ENCODE measurements at regions not wholly inside any gene's neighbourhood (a gene's known extent, or its start where the extent isn't known, plus 50 kb on each side); places are given as distances from the start of the nearest gene placed in this dataset.

DNA sequence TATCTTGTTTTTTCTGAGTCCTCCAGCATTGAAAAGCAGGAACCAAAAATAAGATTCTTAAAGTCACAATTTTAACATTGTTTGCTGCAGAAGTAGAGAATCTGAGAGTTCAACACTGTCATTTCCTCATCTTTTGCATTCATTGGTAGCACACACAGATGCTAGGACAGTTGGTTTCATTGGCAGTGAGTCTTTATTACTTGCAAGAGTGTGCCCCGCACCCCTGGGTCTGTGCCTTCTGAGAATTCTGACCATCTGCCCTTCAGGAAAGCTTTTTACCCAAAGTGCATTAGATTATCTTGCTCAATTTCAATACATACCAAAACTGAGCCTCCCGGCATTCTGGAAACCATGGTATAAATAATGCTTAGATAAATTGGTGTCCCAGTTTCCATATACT, 247.7 kb upstream of the SLITRK1 start (continued):
- TF ChIP-seq, protein P1, sequence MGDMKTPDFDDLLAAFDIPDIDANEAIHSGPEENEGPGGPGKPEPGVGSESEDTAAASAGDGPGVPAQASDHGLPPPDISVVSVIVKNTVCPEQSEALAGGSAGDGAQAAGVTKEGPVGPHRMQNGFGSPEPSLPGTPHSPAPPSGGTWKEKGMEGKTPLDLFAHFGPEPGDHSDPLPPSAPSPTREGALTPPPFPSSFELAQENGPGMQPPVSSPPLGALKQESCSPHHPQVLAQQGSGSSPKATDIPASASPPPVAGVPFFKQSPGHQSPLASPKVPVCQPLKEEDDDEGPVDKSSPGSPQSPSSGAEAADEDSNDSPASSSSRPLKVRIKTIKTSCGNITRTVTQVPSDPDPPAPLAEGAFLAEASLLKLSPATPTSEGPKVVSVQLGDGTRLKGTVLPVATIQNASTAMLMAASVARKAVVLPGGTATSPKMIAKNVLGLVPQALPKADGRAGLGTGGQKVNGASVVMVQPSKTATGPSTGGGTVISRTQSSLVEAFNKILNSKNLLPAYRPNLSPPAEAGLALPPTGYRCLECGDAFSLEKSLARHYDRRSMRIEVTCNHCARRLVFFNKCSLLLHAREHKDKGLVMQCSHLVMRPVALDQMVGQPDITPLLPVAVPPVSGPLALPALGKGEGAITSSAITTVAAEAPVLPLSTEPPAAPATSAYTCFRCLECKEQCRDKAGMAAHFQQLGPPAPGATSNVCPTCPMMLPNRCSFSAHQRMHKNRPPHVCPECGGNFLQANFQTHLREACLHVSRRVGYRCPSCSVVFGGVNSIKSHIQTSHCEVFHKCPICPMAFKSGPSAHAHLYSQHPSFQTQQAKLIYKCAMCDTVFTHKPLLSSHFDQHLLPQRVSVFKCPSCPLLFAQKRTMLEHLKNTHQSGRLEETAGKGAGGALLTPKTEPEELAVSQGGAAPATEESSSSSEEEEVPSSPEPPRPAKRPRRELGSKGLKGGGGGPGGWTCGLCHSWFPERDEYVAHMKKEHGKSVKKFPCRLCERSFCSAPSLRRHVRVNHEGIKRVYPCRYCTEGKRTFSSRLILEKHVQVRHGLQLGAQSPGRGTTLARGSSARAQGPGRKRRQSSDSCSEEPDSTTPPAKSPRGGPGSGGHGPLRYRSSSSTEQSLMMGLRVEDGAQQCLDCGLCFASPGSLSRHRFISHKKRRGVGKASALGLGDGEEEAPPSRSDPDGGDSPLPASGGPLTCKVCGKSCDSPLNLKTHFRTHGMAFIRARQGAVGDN (IDR thresholded peaks at IDR 0.05) = no peak
- no peak for TF ChIP-seq ZNF384 (IDR thresholded peaks at IDR 0.05; ENCODE audit: borderline replicate concordance, low read depth, low read length)
- TF ChIP-seq SRF (IDR thresholded peaks at IDR 0.05; ENCODE audit: low read depth in 2 of 2, low read length in 2 of 2) = no peak
- TF ChIP-seq RELA (IDR thresholded peaks at IDR 0.05; ENCODE audit: borderline replicate concordance, partially characterized antibody) = no peak
- TF ChIP-seq SIN3A (IDR thresholded peaks at IDR 0.05; ENCODE audit: low read depth, low read length) = no peak

DNA sequence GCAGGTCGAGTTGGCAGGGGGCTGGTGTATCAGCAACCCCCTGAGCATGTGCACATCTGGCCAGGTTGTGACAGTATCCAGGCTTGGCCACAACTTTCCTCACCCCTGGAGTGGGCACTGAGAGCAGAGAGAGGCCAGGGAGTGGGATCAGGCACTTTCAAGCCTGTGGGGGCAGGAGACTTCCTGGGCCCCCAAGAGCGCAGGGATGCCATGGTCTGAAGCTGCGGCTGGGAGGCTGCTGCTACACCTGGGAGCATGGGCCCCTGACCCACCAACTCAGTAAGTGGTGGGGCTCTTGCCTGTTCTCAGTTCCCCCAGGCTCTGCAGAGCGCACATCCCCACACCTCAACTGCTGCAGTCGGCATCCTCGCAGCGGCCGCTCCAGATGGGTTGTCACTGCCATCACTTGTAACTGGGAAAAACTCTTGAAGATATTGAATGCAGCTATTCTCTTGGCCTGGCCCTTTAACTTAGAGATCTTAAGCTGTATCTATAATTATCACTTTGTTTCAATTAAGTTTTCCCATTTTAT, 245.4 kb upstream of the SLITRK1 start:
- ChIA-PET CTCF (interaction anchor here (0.6 kb wide), 1 partner anchor 65 kb away, joined by 3 read pairs; no protein-coding TSS in a partner anchor), SMC1A (ENCODE audit: uncharacterized antibody, unreplicated experiment) (interaction anchor here (0.7 kb wide), 1 partner anchor 9 kb away, joined by 3 read pairs; no protein-coding TSS in a partner anchor), POLR2A (no interaction called here), RAD21 (ENCODE audit: unreplicated experiment) (no interaction called here)
- Histone ChIP-seq H3K9me3 (replicated peaks; ENCODE audit: control insufficient read depth, insufficient read depth, low read length) (no peaks in the 10 kb centered on the region), H3K79me2 (ENCODE audit: control insufficient read depth, insufficient read depth, low read length) (no peaks in the 10 kb centered on the region), H3K4me1 (ENCODE audit: control insufficient read depth, insufficient read depth, low read length) (no peaks in the 10 kb centered on the region), H3K36me3 (ENCODE audit: control insufficient read depth in 2 of 2, insufficient read depth in 2 of 2, low read length in 1 of 2) (no peaks in the 10 kb centered on the region), H3K4me3 (no peak overlapping the region), H3K9ac (ENCODE audit: control insufficient read depth, insufficient read depth, low read length) (no peak overlapping the region), H4K20me1 (ENCODE audit: control insufficient read depth, insufficient read depth) (no peaks in the 10 kb centered on the region), H3K27me3 (replicated peaks in 1 of 2; ENCODE audit: control insufficient read depth in 2 of 2, insufficient read depth in 2 of 2, low read length in 1 of 2) (no peaks in the 10 kb centered on the region), H3K4me2 (ENCODE audit: control insufficient read depth, insufficient read depth) (no peak overlapping the region), H2AFZ (ENCODE audit: control insufficient read depth, low read depth, low read length) (no peak overlapping the region), H3K27ac (ENCODE audit: control insufficient read depth, insufficient read depth) (no peak overlapping the region)
- no peak for DNase-seq (ENCODE audit: low read depth, low spot score)
- BruUV-seq (replicated peaks) = no TSS peak
- WGBS (ENCODE audit: insufficient coverage, insufficient replicate concordance, low lambda C conversion rate, missing lambda C conversion rate) = 79% methylated on average over 7 of the region's 8 CpGs
- in situ Hi-C loops (cut with MboI) = no loop called here
- intact Hi-C loops (cut with micrococcal nuclease; ENCODE audit: unreplicated experiment) = no loop called here
- FAIRE-seq = no peak
- no peak for ATAC-seq
- TF ChIP-seq, protein P2, sequence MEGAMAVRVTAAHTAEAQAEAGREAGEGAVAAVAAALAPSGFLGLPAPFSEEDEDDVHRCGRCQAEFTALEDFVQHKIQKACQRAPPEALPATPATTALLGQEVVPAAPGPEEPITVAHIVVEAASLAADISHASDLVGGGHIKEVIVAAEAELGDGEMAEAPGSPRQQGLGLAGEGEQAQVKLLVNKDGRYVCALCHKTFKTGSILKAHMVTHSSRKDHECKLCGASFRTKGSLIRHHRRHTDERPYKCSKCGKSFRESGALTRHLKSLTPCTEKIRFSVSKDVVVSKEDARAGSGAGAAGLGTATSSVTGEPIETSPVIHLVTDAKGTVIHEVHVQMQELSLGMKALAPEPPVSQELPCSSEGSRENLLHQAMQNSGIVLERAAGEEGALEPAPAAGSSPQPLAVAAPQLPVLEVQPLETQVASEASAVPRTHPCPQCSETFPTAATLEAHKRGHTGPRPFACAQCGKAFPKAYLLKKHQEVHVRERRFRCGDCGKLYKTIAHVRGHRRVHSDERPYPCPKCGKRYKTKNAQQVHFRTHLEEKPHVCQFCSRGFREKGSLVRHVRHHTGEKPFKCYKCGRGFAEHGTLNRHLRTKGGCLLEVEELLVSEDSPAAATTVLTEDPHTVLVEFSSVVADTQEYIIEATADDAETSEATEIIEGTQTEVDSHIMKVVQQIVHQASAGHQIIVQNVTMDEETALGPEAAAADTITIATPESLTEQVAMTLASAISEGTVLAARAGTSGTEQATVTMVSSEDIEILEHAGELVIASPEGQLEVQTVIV (IDR thresholded peaks at IDR 0.05; ENCODE audit: borderline replicate concordance, partially characterized antibody) = no peak
- TF ChIP-seq SPI1 (IDR thresholded peaks at IDR 0.05; ENCODE audit: borderline replicate concordance, insufficient read depth, low read depth, low read length) (no peak), SUZ12 (IDR thresholded peaks at IDR 0.05; ENCODE audit: unreplicated experiment) (no peak), RAD51 (IDR thresholded peaks at IDR 0.05) (no peak), SMARCA5 (IDR thresholded peaks at IDR 0.05) (no peak), FOS (IDR thresholded peaks at IDR 0.05; ENCODE audit: borderline replicate concordance, extremely low read depth, insufficient read length) (no peak), SREBF1 (IDR thresholded peaks at IDR 0.05; ENCODE audit: low read length) (no peak), MYB (IDR thresholded peaks at IDR 0.05; ENCODE audit: borderline replicate concordance, low read depth, low read length) (no peak)
